ENCODE measurements at regions not wholly inside any gene's neighbourhood (a gene's known extent, or its start where the extent isn't known, plus 50 kb on each side); places are given as distances from the start of the nearest gene placed in this dataset.

DNA sequence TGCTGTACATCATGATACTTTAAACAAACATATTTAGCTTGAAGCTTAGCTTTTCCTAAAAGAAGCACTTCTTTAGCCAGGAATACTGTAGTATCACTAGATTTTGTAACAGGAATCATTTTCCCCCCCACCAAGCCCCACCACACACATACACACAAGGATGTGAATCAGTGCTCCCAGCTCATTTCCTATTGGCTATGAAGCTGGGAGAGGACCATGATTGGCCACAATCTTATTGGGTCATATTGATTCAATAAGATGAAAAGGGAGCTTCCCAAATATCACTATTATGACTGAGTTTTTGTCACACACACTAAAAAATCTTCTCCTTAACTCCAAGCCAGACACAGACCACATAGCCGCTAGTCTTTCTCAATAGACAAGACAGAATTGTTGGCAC, 140.5 kb upstream of the TNFAIP3 start:
- Histone ChIP-seq H2BK5ac (ENCODE audit: insufficient read length, low read length) (no peak overlapping the region), H3K27ac (ENCODE audit: insufficient read length, low read depth, low read length) (no peak overlapping the region), H4K91ac (ENCODE audit: insufficient read length, low read depth, low read length) (no peak overlapping the region), H3K4ac (ENCODE audit: low read depth, low read length) (no peak overlapping the region), H3K9me3 (ENCODE audit: control insufficient read depth, low read depth, low read length) (no peaks in the 10 kb centered on the region), H2AK5ac (ENCODE audit: insufficient read length, low read length) (no peak overlapping the region), H3K4me1 (ENCODE audit: insufficient read depth, low read length) (no peaks in the 10 kb centered on the region), H3K79me2 (ENCODE audit: insufficient read depth, low read length) (no peaks in the 10 kb centered on the region), H2BK12ac (ENCODE audit: insufficient read length, low read depth, low read length) (no peak overlapping the region), H3K23ac (ENCODE audit: insufficient read length, low read depth, low read length) (no peak overlapping the region), H4K5ac (ENCODE audit: insufficient read length, low read depth, low read length) (no peak overlapping the region), H3K56ac (ENCODE audit: insufficient read length, low read depth, low read length) (no peak overlapping the region), H3K27me3 (ENCODE audit: insufficient read depth, low read length) (no peaks in the 10 kb centered on the region), H2AFZ (ENCODE audit: low read length) (no peak overlapping the region), H3K14ac (ENCODE audit: insufficient read depth, low read length) (no peak overlapping the region), H3K9ac (ENCODE audit: extremely low read depth, insufficient read length, low read length) (no peak overlapping the region), H3K18ac (ENCODE audit: insufficient read length, low read depth, low read length) (no peak overlapping the region), H3T11ph (ENCODE audit: low read length) (no peak overlapping the region), H4K8ac (replicated peaks; ENCODE audit: insufficient read length, low read depth, low read length) (no peak overlapping the region), H2BK15ac (ENCODE audit: low read depth, low read length) (no peak overlapping the region), H3K23me2 (ENCODE audit: insufficient read length, low read depth, low read length, poor library complexity, severe bottlenecking) (no peaks in the 10 kb centered on the region), H2BK120ac (ENCODE audit: low read depth, low read length, poor library complexity, severe bottlenecking) (no peak overlapping the region), H2BK20ac (ENCODE audit: low read depth, low read length, poor library complexity, severe bottlenecking) (no peak overlapping the region), H4K20me1 (ENCODE audit: control insufficient read depth, insufficient read depth, insufficient read length) (no peaks in the 10 kb centered on the region), H3K79me1 (ENCODE audit: insufficient read depth, low read depth, low read length, poor library complexity, severe bottlenecking) (no peaks in the 10 kb centered on the region), H3K4me2 (ENCODE audit: insufficient read depth, insufficient read length, low read length) (no peak overlapping the region)
- Mint-ChIP-seq H3K36me3 (ENCODE audit: insufficient read depth in 1 of 3, low read depth in 3 of 3) (no peaks in the 10 kb centered on the region), H3K4me3 (no peak overlapping the region), H3K9me3 (no peaks in the 10 kb centered on the region), H3K27ac (no peak overlapping the region; a peak in 1 of 7 replicates), H3K4me1 (no peaks in the 10 kb centered on the region), H3K27me3 (ENCODE audit: low read depth) (no peaks in the 10 kb centered on the region; the same call in 1 of the 2 replicates)
- no CpG with 5 or more reads among the region's 1 CpG for WGBS (ENCODE audit: extremely low coverage, insufficient read length, low lambda C conversion rate)
- no peak for DNase-seq
- TF ChIP-seq, protein P1, sequence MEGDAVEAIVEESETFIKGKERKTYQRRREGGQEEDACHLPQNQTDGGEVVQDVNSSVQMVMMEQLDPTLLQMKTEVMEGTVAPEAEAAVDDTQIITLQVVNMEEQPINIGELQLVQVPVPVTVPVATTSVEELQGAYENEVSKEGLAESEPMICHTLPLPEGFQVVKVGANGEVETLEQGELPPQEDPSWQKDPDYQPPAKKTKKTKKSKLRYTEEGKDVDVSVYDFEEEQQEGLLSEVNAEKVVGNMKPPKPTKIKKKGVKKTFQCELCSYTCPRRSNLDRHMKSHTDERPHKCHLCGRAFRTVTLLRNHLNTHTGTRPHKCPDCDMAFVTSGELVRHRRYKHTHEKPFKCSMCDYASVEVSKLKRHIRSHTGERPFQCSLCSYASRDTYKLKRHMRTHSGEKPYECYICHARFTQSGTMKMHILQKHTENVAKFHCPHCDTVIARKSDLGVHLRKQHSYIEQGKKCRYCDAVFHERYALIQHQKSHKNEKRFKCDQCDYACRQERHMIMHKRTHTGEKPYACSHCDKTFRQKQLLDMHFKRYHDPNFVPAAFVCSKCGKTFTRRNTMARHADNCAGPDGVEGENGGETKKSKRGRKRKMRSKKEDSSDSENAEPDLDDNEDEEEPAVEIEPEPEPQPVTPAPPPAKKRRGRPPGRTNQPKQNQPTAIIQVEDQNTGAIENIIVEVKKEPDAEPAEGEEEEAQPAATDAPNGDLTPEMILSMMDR (conservative IDR thresholded peaks at IDR 0.05), result no peak

Data from H9 (cell line).